Femur (tissue), 1 donor: ENCODE measurements at regions not wholly inside any gene's neighbourhood (a gene's known extent, or its start where the extent isn't known, plus 50 kb on each side); places are given as distances from the start of the nearest gene placed in this dataset.

Experiments
- DNase-seq: peaks from one replicate; pipeline ENCODE4 v3.0.0-alpha.2; 2017

DNA sequence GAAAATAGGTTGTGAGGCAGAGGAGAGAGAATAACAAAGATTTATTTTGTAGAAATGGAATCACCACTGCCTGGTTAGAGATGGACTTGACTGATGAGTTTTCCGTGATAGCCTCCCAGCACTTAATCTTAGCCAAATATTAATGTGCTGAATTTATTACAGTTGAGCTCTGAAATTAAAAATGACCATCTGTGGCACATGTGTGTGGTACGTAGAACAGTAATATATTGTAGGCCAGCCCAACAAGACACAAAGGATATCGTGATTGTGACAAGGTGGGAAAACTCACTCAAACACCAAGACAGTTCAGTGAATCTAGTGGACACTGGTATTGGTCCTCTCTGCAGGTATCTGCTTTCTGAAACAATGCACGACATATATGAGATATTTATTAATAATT, 119.4 kb downstream of the HAO1 start:
- no peak for DNase-seq

DNA sequence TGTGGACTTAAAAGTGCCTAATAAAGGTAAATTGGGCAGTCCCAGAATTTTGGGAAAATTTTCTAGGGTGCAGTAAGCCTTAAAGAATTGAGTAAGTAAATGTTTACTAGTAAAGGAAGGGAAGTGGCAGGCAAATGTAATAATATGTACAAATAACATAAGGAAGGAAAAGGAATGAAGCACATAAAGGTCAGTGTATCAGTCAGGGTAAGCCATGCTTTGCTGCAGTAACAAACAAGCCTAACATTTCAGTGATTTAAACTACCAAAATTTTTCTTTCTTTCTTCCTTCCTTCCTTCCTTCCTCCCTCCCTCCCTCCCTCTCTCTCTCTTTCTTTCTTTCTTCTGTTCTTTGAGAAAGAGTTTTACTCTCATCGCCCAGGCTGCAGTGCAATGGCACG, 117.5 kb downstream of the HAO1 start:
- DNase-seq = no peak

DNA sequence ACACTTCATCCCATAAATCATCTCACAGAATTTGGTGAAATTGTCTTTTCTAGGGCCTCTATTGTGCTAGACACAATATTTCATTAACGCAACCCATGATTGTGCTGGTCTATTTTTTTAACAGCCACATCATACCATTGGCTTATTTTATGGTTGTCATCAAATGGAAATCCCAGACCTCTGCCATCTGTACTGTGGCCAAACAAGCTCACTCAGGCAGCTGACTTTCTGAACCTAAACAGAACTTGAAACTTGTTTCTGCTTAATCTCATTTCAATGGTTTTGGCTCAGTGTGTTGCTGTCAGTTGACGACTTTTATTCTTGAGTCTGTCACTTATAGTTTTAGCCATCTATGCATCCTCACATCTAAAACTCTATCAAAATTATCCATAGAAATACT, 111.8 kb downstream of the HAO1 start:
- no peak for DNase-seq

DNA sequence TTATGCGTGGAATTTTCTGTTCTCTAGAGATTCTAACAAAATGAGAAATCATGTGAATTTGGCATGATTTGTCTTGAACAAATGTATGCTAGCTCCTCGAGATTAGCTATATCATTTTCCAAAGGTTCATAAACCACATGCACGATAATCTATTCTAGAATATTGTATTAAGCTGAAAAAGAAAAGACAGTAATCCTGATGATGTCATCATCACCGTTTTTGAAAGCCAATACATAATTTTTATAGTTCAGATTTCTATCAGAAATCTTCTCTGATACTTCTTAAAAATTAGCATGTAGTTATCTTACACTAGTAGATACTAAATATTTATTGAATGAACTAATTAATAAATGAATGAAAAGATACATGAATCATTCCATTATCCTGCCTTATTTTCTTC, 111.2 kb downstream of the HAO1 start:
- DNase-seq = no peak

DNA sequence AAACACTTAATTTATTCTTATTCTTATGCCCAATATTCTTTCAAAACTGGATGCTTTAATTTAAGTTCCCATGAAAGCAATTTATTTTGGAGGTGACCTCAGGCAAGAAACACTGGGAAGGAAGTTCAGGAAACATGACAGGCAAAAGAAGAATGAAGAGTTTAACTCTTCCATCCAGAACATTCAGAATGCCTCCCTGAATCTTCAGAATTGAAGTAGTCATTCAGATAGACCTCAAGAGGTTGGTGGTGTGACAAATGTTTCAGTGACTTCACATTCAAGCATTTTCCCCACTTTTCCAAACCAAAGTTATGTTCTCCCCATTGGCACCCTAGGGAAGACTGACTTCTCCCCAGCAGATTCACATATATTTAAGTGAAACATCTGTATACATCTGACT, 110.5 kb downstream of the HAO1 start:
- no peak for DNase-seq
